Right lobe of liver (tissue), 4 donors: ENCODE measurements at regions not wholly inside any gene's neighbourhood (a gene's known extent, or its start where the extent isn't known, plus 50 kb on each side); places are given as distances from the start of the nearest gene placed in this dataset.

Experiments used
- POLR2A ChIP-seq: fragments of 450-650 bp; IDR thresholded peaks from one replicate; pipeline ENCODE4 v1.6.1; 2017; ENCODE audit warnings: antibody characterized with exemption, mild to moderate bottlenecking
- TF ChIP-seq, protein P1 (sequence below), 4 donors: fragments of 200-600 bp in 3 of 4; fragments of 450-650 bp in 1 of 4; IDR thresholded peaks; one replicate each; pipeline versions ENCODE4 v1.5.1 to v1.8.0; 2016 to 2022; ENCODE audit warnings: antibody characterized with exemption in 4 of 4, mild to moderate bottlenecking in 2 of 4
- donor health status: DM: no; HTN: no; CAD: no.
- donor health status: DM: no; HTN: no; CAD: no.
- donor health status: DM: no; HTN: yes; CAD: no.

- TF ChIP-seq, protein P1, sequence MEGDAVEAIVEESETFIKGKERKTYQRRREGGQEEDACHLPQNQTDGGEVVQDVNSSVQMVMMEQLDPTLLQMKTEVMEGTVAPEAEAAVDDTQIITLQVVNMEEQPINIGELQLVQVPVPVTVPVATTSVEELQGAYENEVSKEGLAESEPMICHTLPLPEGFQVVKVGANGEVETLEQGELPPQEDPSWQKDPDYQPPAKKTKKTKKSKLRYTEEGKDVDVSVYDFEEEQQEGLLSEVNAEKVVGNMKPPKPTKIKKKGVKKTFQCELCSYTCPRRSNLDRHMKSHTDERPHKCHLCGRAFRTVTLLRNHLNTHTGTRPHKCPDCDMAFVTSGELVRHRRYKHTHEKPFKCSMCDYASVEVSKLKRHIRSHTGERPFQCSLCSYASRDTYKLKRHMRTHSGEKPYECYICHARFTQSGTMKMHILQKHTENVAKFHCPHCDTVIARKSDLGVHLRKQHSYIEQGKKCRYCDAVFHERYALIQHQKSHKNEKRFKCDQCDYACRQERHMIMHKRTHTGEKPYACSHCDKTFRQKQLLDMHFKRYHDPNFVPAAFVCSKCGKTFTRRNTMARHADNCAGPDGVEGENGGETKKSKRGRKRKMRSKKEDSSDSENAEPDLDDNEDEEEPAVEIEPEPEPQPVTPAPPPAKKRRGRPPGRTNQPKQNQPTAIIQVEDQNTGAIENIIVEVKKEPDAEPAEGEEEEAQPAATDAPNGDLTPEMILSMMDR (IDR thresholded peaks at IDR 0.05), result no peak
- TF ChIP-seq POLR2A, result no peak
Measured at GRCh38 chr15:79736435-79737000, 160.3 kb downstream of the MTHFS start.
